ENCODE measurements at regions not wholly inside any gene's neighbourhood (a gene's known extent, or its start where the extent isn't known, plus 50 kb on each side); places are given as distances from the start of the nearest gene placed in this dataset.
"Not testable (repeated sequence)": the region's sequence is repeated elsewhere in the genome, so short reads cannot be mapped to it uniquely, and the experiment has no call there.

GRCh38 chr10:130714742-130715467 lies 578.7 kb downstream of the GLRX3 start:
- H3K4me1 ChIP-seq (ENCODE audit: control insufficient read depth, low read depth, low read length) = no peaks in the 10 kb centered on the region
- no peak overlapping the region for H3K27ac ChIP-seq (ENCODE audit: low read length)
- no peak overlapping the region for H3K9ac ChIP-seq (ENCODE audit: low read length)
- H3K27me3 ChIP-seq (ENCODE audit: control insufficient read depth, insufficient read depth, low read length) = no peaks in the 10 kb centered on the region
- H3K4me3 ChIP-seq (ENCODE audit: low read length) = no peak overlapping the region
- H3K36me3 ChIP-seq (ENCODE audit: control insufficient read depth, low read depth, low read length) = no peaks in the 10 kb centered on the region
- H3K9me3 ChIP-seq (ENCODE audit: control insufficient read depth, low read depth, low read length) = no peaks in the 10 kb centered on the region

- H3K4me3 ChIP-seq (ENCODE audit: low read length) = no peak overlapping the region
- no peak overlapping the region for H3K9ac ChIP-seq (ENCODE audit: low read length)
- no peaks in the 10 kb centered on the region for H3K9me3 ChIP-seq (ENCODE audit: control insufficient read depth, low read depth, low read length)
- no peaks in the 10 kb centered on the region for H3K27me3 ChIP-seq (ENCODE audit: control insufficient read depth, insufficient read depth, low read length)
- no peaks in the 10 kb centered on the region for H3K4me1 ChIP-seq (ENCODE audit: control insufficient read depth, low read depth, low read length)
- no peaks in the 10 kb centered on the region for H3K36me3 ChIP-seq (ENCODE audit: control insufficient read depth, low read depth, low read length)
- no peak overlapping the region for H3K27ac ChIP-seq (ENCODE audit: low read length)
Observed at GRCh38 chr10:130715686-130716670, 579.8 kb downstream of the GLRX3 start.

- H3K4me3 ChIP-seq (ENCODE audit: low read length) = no peak overlapping the region
- H3K27me3 ChIP-seq (ENCODE audit: control insufficient read depth, insufficient read depth, low read length) = no peaks in the 10 kb centered on the region
- H3K27ac ChIP-seq (ENCODE audit: low read length) = no peak overlapping the region
- no peaks in the 10 kb centered on the region for H3K36me3 ChIP-seq (ENCODE audit: control insufficient read depth, low read depth, low read length)
- peaks cover 3% of the 10 kb centered on the region for H3K4me1 ChIP-seq (ENCODE audit: control insufficient read depth, low read depth, low read length)
- H3K9me3 ChIP-seq (ENCODE audit: control insufficient read depth, low read depth, low read length) = no peaks in the 10 kb centered on the region
- no peak overlapping the region for H3K9ac ChIP-seq (ENCODE audit: low read length)
Observed at GRCh38 chr10:130717083-130717482, 580.9 kb downstream of the GLRX3 start.

GRCh38 chr10:130718744-130719447 lies 582.7 kb downstream of the GLRX3 start:
- not testable (repeated sequence) for H3K27ac ChIP-seq (ENCODE audit: low read length); H3K4me1 ChIP-seq (ENCODE audit: control insufficient read depth, low read depth, low read length); H3K9ac ChIP-seq (ENCODE audit: low read length); H3K36me3 ChIP-seq (ENCODE audit: control insufficient read depth, low read depth, low read length); H3K27me3 ChIP-seq (ENCODE audit: control insufficient read depth, insufficient read depth, low read length); H3K9me3 ChIP-seq (ENCODE audit: control insufficient read depth, low read depth, low read length); H3K4me3 ChIP-seq (ENCODE audit: low read length)

GRCh38 chr10:130719448-130719752 lies 583.2 kb downstream of the GLRX3 start:
- H3K4me3 ChIP-seq (ENCODE audit: low read length) = no peak overlapping the region
- H3K27ac ChIP-seq (ENCODE audit: low read length) = no peak overlapping the region
- H3K9ac ChIP-seq (ENCODE audit: low read length) = no peak overlapping the region
- H3K4me1 ChIP-seq (ENCODE audit: control insufficient read depth, low read depth, low read length) = peaks cover 4% of the 10 kb centered on the region
- no peaks in the 10 kb centered on the region for H3K9me3 ChIP-seq (ENCODE audit: control insufficient read depth, low read depth, low read length)
- no peaks in the 10 kb centered on the region for H3K27me3 ChIP-seq (ENCODE audit: control insufficient read depth, insufficient read depth, low read length)
- H3K36me3 ChIP-seq (ENCODE audit: control insufficient read depth, low read depth, low read length) = no peaks in the 10 kb centered on the region

GRCh38 chr10:130720235-130720634 lies 584.0 kb downstream of the GLRX3 start:
- H3K27me3 ChIP-seq (ENCODE audit: control insufficient read depth, insufficient read depth, low read length) = no peaks in the 10 kb centered on the region
- H3K36me3 ChIP-seq (ENCODE audit: control insufficient read depth, low read depth, low read length) = no peaks in the 10 kb centered on the region
- no peak overlapping the region for H3K9ac ChIP-seq (ENCODE audit: low read length)
- no peak overlapping the region for H3K4me3 ChIP-seq (ENCODE audit: low read length)
- no peak overlapping the region for H3K27ac ChIP-seq (ENCODE audit: low read length)
- peaks cover 4% of the 10 kb centered on the region for H3K4me1 ChIP-seq (ENCODE audit: control insufficient read depth, low read depth, low read length)
- no peaks in the 10 kb centered on the region for H3K9me3 ChIP-seq (ENCODE audit: control insufficient read depth, low read depth, low read length)

GRCh38 chr10:130721971-130722370 lies 585.8 kb downstream of the GLRX3 start:
- Histone ChIP-seq H3K4me1 (ENCODE audit: control insufficient read depth, low read depth, low read length) (peaks cover 4% of the 10 kb centered on the region), H3K9ac (ENCODE audit: low read length) (no peak overlapping the region), H3K9me3 (ENCODE audit: control insufficient read depth, low read depth, low read length) (no peaks in the 10 kb centered on the region), H3K4me3 (ENCODE audit: low read length) (no peak overlapping the region), H3K27me3 (ENCODE audit: control insufficient read depth, insufficient read depth, low read length) (no peaks in the 10 kb centered on the region), H3K36me3 (ENCODE audit: control insufficient read depth, low read depth, low read length) (no peaks in the 10 kb centered on the region), H3K27ac (ENCODE audit: low read length) (no peak overlapping the region)

- no peaks in the 10 kb centered on the region for H3K27me3 ChIP-seq (ENCODE audit: control insufficient read depth, insufficient read depth, low read length)
- peaks cover 4% of the 10 kb centered on the region for H3K4me1 ChIP-seq (ENCODE audit: control insufficient read depth, low read depth, low read length)
- H3K27ac ChIP-seq (ENCODE audit: low read length) = no peak overlapping the region
- no peaks in the 10 kb centered on the region for H3K36me3 ChIP-seq (ENCODE audit: control insufficient read depth, low read depth, low read length)
- no peak overlapping the region for H3K9ac ChIP-seq (ENCODE audit: low read length)
- H3K4me3 ChIP-seq (ENCODE audit: low read length) = no peak overlapping the region
- no peaks in the 10 kb centered on the region for H3K9me3 ChIP-seq (ENCODE audit: control insufficient read depth, low read depth, low read length)
Observed at GRCh38 chr10:130723704-130724103, 587.5 kb downstream of the GLRX3 start.

GRCh38 chr10:130725474-130725970 lies 586.0 kb downstream of the TCERG1L start:
- Histone ChIP-seq H3K27me3 (ENCODE audit: control insufficient read depth, insufficient read depth, low read length) (no peaks in the 10 kb centered on the region), H3K9ac (ENCODE audit: low read length) (no peak overlapping the region), H3K4me1 (ENCODE audit: control insufficient read depth, low read depth, low read length) (peaks cover 4% of the 10 kb centered on the region), H3K27ac (ENCODE audit: low read length) (no peak overlapping the region), H3K36me3 (ENCODE audit: control insufficient read depth, low read depth, low read length) (no peaks in the 10 kb centered on the region), H3K4me3 (ENCODE audit: low read length) (no peak overlapping the region), H3K9me3 (ENCODE audit: control insufficient read depth, low read depth, low read length) (no peaks in the 10 kb centered on the region)

GRCh38 chr10:130726996-130727725 lies 584.4 kb downstream of the TCERG1L start:
- no peak overlapping the region for H3K27ac ChIP-seq (ENCODE audit: low read length)
- H3K4me3 ChIP-seq (ENCODE audit: low read length) = no peak overlapping the region
- H3K9me3 ChIP-seq (ENCODE audit: control insufficient read depth, low read depth, low read length) = no peaks in the 10 kb centered on the region
- H3K36me3 ChIP-seq (ENCODE audit: control insufficient read depth, low read depth, low read length) = no peaks in the 10 kb centered on the region
- no peaks in the 10 kb centered on the region for H3K4me1 ChIP-seq (ENCODE audit: control insufficient read depth, low read depth, low read length)
- H3K9ac ChIP-seq (ENCODE audit: low read length) = no peak overlapping the region
- H3K27me3 ChIP-seq (ENCODE audit: control insufficient read depth, insufficient read depth, low read length) = no peaks in the 10 kb centered on the region

All from iPS-18a (cell line).